GM12872 (cell line): ENCODE measurements at regions not wholly inside any gene's neighbourhood (a gene's known extent, or its start where the extent isn't known, plus 50 kb on each side); places are given as distances from the start of the nearest gene placed in this dataset.

Experiments
- CTCF ChIP-seq: IDR thresholded peaks from 3 replicates; pipeline ENCODE4 v1.5.1; 2011; ENCODE audit warnings: low read depth, mild to moderate bottlenecking, low read length, moderate library complexity; ENCODE audit not compliant: insufficient read depth

DNA sequence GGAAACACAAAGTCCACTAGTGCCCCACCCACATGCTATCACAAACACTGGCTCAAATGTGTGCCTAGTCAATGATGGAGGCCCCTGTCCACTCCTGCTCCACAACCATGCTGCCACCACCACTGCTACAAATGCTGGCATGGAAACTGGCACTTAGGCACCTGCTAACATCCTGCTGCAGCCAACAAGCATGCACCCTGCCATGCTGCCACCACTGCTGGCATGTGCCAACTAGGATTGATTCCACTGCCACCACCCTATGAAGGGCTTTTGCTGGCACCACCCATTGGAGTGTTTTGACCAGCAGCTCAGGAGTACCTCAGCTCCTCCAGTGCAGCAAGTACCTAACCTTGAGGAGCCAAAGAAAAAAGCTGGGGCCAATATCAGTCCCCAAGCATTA, 236.6 kb downstream of the CCDC59 start:
- TF ChIP-seq CTCF: no peak

GRCh38 chr12:82120901-82121300, 237.3 kb downstream of the CCDC59 start:
- no peak for TF ChIP-seq CTCF

DNA sequence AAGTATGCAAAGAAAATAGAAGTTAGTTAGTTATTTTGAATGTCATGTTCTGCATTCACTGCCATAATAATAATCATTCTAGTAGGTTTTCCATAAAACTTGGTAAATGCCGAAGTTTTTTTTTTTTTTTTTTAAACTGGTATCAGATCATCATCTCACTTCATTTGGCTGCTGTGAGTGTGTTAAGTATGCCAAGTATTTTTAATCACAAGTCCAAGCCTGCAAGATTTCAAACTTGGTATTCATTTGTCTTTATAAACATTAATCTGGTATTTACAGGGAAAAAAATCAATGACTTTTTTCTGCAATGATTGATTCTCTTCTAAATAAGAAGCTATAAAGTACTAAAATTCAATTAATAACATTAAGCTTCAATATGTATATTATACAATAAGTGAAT, 248.9 kb downstream of the CCDC59 start:
- TF ChIP-seq CTCF: no peak

DNA sequence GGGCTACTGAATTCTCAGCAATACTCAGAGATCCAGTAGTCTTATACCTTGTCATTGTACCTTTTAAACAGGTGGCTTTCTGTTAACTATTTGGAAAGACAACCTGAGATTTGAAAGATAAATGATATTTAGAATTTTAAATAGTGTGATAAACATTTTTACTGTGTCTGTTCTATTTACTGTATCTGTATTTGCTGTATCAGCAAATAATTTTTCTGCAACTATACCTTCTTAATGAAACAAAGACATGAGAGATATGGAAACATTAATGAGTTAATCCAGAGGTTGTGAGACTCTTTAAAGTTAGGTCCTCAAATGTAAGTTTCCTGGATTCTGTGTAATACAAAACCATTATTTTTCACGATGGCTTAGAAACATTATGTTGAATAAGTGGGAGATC, 249.6 kb downstream of the CCDC59 start:
- TF ChIP-seq CTCF: no peak

DNA sequence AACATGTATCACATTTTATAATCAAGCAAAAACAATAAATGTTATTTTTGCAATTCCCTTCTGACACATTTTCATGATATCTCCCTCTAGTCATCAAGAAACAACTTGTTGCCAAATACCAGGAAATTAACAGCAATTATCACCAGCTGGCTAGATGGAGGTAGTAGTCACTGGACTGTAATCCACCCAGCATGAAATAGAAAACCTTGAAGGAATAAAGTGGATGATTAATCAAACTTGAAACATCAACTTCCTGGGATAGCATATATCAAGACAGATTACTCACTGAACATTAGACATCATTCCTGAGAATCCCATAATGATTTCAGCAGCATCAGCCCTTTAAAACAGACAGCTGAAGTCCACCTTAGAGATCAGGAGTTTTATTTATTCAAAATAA, 259.0 kb downstream of the CCDC59 start:
- TF ChIP-seq CTCF: no peak

DNA sequence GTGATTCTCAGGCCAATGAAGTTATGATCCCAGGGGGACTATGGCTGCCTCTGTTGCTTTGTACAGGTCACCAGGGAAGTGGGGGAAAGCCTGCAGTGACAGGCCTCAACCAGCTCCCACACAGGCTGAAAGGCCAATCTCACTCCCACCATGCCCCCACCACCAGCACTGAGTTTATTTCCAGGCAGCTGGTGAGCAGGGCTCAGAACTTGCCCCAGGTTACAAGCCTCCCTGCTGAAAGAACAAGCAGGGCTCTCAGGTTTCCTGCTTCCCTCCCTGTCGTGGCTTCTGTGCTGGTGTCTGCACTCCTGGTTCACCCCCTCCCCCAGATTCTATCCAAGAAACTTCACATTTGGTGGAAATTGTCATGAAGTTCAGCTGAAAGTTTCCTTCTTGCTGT, 260.3 kb downstream of the CCDC59 start:
- TF ChIP-seq CTCF: no peak

GRCh38 chr12:82097438-82097837, 260.7 kb downstream of the CCDC59 start:
- TF ChIP-seq CTCF: no peak

GRCh38 chr12:82090165-82090564, 268.0 kb downstream of the CCDC59 start:
- no peak for TF ChIP-seq CTCF
